ENCODE measurements at regions not wholly inside any gene's neighbourhood (a gene's known extent, or its start where the extent isn't known, plus 50 kb on each side); places are given as distances from the start of the nearest gene placed in this dataset.

DNA sequence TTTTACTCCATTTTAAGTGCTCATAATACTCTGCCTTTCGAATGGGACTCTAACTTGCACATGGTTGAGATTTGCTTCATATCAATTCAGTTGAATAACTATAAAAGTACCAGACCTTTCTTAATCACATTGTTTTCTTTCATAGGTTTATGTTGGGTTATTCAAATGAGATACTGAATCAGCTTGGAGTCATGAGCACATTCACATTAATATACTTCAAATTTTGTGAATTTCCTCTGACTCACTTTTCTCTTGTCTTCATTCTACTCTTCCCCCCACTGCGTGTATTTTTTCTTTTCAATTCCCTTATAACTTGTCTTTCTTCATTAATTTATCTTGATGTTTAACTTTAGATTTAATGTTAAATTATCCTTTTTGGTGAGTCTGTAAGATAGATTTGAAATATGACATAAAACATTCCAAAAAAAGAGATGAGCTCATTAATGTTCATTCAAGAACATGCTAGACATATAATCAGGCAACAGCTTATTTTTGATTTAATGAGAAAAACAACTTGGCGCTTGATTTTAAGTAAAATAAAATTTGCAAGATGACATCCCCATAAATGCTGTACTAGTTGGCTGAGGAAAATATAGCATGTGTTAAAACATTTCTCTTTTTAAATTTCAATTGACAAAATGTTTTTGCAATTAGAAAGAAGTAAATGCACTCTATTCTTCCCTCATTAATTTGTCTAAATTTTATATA, 736.0 kb downstream of the CD109 start (continued):
- TF ChIP-seq, protein P1, sequence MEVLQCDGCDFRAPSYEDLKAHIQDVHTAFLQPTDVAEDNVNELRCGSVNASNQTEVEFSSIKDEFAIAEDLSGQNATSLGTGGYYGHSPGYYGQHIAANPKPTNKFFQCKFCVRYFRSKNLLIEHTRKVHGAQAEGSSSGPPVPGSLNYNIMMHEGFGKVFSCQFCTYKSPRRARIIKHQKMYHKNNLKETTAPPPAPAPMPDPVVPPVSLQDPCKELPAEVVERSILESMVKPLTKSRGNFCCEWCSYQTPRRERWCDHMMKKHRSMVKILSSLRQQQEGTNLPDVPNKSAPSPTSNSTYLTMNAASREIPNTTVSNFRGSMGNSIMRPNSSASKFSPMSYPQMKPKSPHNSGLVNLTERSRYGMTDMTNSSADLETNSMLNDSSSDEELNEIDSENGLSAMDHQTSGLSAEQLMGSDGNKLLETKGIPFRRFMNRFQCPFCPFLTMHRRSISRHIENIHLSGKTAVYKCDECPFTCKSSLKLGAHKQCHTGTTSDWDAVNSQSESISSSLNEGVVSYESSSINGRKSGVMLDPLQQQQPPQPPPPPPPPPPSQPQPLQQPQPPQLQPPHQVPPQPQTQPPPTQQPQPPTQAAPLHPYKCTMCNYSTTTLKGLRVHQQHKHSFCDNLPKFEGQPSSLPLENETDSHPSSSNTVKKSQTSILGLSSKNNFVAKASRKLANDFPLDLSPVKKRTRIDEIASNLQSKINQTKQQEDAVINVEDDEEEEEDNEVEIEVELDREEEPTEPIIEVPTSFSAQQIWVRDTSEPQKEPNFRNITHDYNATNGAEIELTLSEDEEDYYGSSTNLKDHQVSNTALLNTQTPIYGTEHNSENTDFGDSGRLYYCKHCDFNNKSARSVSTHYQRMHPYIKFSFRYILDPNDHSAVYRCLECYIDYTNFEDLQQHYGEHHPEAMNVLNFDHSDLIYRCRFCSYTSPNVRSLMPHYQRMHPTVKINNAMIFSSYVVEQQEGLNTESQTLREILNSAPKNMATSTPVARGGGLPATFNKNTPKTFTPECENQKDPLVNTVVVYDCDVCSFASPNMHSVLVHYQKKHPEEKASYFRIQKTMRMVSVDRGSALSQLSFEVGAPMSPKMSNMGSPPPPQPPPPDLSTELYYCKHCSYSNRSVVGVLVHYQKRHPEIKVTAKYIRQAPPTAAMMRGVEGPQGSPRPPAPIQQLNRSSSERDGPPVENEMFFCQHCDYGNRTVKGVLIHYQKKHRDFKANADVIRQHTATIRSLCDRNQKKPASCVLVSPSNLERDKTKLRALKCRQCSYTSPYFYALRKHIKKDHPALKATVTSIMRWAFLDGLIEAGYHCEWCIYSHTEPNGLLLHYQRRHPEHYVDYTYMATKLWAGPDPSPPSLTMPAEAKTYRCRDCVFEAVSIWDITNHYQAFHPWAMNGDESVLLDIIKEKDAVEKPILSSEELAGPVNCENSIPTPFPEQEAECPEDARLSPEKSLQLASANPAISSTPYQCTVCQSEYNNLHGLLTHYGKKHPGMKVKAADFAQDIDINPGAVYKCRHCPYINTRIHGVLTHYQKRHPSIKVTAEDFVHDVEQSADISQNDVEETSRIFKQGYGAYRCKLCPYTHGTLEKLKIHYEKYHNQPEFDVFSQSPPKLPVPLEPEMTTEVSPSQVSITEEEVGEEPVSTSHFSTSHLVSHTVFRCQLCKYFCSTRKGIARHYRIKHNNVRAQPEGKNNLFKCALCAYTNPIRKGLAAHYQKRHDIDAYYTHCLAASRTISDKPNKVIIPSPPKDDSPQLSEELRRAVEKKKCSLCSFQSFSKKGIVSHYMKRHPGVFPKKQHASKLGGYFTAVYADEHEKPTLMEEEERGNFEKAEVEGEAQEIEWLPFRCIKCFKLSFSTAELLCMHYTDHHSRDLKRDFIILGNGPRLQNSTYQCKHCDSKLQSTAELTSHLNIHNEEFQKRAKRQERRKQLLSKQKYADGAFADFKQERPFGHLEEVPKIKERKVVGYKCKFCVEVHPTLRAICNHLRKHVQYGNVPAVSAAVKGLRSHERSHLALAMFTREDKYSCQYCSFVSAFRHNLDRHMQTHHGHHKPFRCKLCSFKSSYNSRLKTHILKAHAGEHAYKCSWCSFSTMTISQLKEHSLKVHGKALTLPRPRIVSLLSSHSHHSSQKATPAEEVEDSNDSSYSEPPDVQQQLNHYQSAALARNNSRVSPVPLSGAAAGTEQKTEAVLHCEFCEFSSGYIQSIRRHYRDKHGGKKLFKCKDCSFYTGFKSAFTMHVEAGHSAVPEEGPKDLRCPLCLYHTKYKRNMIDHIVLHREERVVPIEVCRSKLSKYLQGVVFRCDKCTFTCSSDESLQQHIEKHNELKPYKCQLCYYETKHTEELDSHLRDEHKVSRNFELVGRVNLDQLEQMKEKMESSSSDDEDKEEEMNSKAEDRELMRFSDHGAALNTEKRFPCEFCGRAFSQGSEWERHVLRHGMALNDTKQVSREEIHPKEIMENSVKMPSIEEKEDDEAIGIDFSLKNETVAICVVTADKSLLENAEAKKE (CRISPR knock-in tag; IDR thresholded peaks at IDR 0.05), result no peak
- TF ChIP-seq ETS1 (IDR thresholded peaks at IDR 0.05), result no peak

DNA sequence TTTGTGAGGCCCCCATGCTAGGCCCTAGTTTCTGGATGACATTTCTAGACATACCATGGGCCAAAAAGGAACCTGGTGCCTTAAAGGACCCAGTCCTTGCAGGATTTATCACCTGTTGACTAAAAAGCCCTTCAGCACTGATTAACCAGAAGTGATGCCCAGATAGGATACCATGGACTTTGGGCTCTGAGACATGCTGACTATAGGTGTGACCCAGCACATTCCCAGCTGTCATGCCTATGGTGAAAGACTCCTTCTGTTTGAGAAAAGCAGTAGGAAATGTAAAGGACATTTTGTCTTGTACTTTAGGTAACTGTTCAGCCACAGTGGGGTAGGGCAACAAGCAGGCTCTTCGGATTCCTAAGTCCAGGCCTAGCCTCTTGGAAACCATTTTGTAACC, 724.2 kb downstream of the CD109 start:
- H3K27ac Mint-ChIP-seq, result no peak overlapping the region
- TF ChIP-seq CTCF (conservative IDR thresholded peaks at IDR 0.05; ENCODE audit: low read depth in 2 of 2) (no peak), ETS1 (IDR thresholded peaks at IDR 0.05) (no peak)

More for the DNA sequence above, 724.2 kb downstream of the CD109 start:
- no peak overlapping the region for H3K4me2 ChIP-seq
- no peaks in the 10 kb centered on the region for H3K4me1 ChIP-seq (ENCODE audit: insufficient read depth)
- H3K4me3 ChIP-seq, result no peak overlapping the region
- no peaks in the 10 kb centered on the region for H3K36me3 ChIP-seq (ENCODE audit: insufficient read depth)
- ATAC-seq, result no peak
- peaks cover 4% of the 10 kb centered on the region; the same call in 2 of the 3 replicates for H3K9me3 Mint-ChIP-seq
- H3F3A ChIP-seq (replicated peaks; ENCODE audit: low read depth), result no peaks in the 10 kb centered on the region
- no peak overlapping the region for H2AFZ ChIP-seq
- no peak for DNase-seq (ENCODE audit: low spot score)
- no peaks in the 10 kb centered on the region for H3K79me2 ChIP-seq (replicated peaks; ENCODE audit: insufficient read depth)
- H3K27ac ChIP-seq (ENCODE audit: low read depth), result no peak overlapping the region
- H3K27me3 Mint-ChIP-seq (ENCODE audit: insufficient read depth, low read depth, poor library complexity), result no peaks in the 10 kb centered on the region
- no peaks in the 10 kb centered on the region for H4K20me1 ChIP-seq (replicated peaks; ENCODE audit: insufficient read depth)
- H3K9me2 ChIP-seq (ENCODE audit: insufficient read depth), result peaks cover 9% of the 10 kb centered on the region
- H3K4me3 Mint-ChIP-seq, result no peak overlapping the region
- H3K4me1 Mint-ChIP-seq, result no peaks in the 10 kb centered on the region
- H3K36me3 Mint-ChIP-seq (ENCODE audit: low read depth), result no peaks in the 10 kb centered on the region
- no peaks in the 10 kb centered on the region for H3K27me3 ChIP-seq (ENCODE audit: insufficient read depth)

Measured in GM23338 (cell line).